Upper lobe of left lung (tissue), 6 donors: ENCODE measurements at regions not wholly inside any gene's neighbourhood (a gene's known extent, or its start where the extent isn't known, plus 50 kb on each side); places are given as distances from the start of the nearest gene placed in this dataset.

Experiments used
- ATAC-seq, 2 donors: fragments of 200-7000 bp; cut with Tn5 transposase; one replicate each; pipeline ENCODE4 v1.9.1; 2022; ENCODE audit warnings: mild to moderate bottlenecking in 2 of 2, moderate library complexity in 2 of 2; ENCODE audit not compliant: low FRiP score in 2 of 2
- DNase-seq, 2 donors: peaks; one replicate each; pipeline ENCODE4 v3.0.0-alpha.2; 2019 to 2020
- H3K27ac ChIP-seq, 4 donors: fragments of 200-600 bp; sonication (generic); one replicate each; pipeline ENCODE4 v1.5.1; 2016 to 2019
- H3K27me3 ChIP-seq, 4 donors: fragments of 200-600 bp; sonication (generic); one replicate each; pipeline ENCODE4 v1.5.1; 2017 to 2019
- H3K36me3 ChIP-seq, 4 donors: fragments of 200-600 bp; sonication (generic); one replicate each; pipeline ENCODE4 v1.5.1; 2016 to 2019
- H3K4me1 ChIP-seq, 4 donors: fragments of 200-600 bp; sonication (generic); one replicate each; pipeline ENCODE4 v1.5.1; 2018 to 2019
- H3K4me3 ChIP-seq, 4 donors: fragments of 200-600 bp; sonication (generic); one replicate each; pipeline ENCODE4 v1.5.1; 2017 to 2019; ENCODE audit warnings: mild to moderate bottlenecking in 2 of 4, moderate library complexity in 1 of 4
- H3K9me3 ChIP-seq, 4 donors: fragments of 200-600 bp; sonication (generic); one replicate each; pipeline ENCODE4 v1.5.1; 2018 to 2019
- EP300 ChIP-seq, 4 donors: sonication (generic); formaldehyde crosslinking; IDR thresholded peaks; one replicate each; pipeline ENCODE4 v1.5.1; 2017; ENCODE audit warnings: antibody characterized with exemption in 4 of 4, control low read depth in 2 of 4
- POLR2A ChIP-seq, 4 donors: fragments of 450-650 bp; IDR thresholded peaks; one replicate each; pipeline ENCODE4 v1.5.1; 2016 to 2017; ENCODE audit warnings: antibody characterized with exemption in 4 of 4, mild to moderate bottlenecking in 2 of 4
- POLR2AphosphoS5 ChIP-seq, 2 donors: sonication (generic); formaldehyde crosslinking; IDR thresholded peaks; one replicate each; pipeline ENCODE4 v1.5.1; 2017; ENCODE audit warnings: antibody characterized with exemption in 2 of 2
- WGBS, 2 donors: methylation state at CpG; one replicate each; pipeline ENCODE4 v1.1.5; 2017 to 2018; 5-methylcytosine and 5-hydroxymethylcytosine counted together
- TF ChIP-seq, protein P1 (sequence below), 6 experiments: fragments of 450-650 bp in 4 of 6; fragments of 200-600 bp in 2 of 6; sonication (generic) in 2 of 6; IDR thresholded peaks; one replicate each; pipeline ENCODE4 v1.5.1; 2016 to 2019; ENCODE audit warnings: antibody characterized with exemption in 6 of 6
- donor health status: DM: no; HTN: no; CAD: no; lungs with moderate emphysema.
- donor health status: DM: no; HTN: yes; CAD: no; lungs with severe emphysema.

GRCh38 chrX:20947411-20947912 lies 426.8 kb upstream of the CNKSR2 start:
- 10 to 14% methylated on average over 7 of the region's 7 CpGs for WGBS, 2 donors
- ATAC-seq (no peak), DNase-seq (no peak)
- H3K27ac ChIP-seq, result no peak overlapping the region
- H3K36me3 ChIP-seq, result no peaks in the 10 kb centered on the region
- H3K4me3 ChIP-seq, result no peak overlapping the region
- H3K27me3 ChIP-seq, result no peaks in the 10 kb centered on the region
- TF ChIP-seq POLR2AphosphoS5 (IDR thresholded peaks at IDR 0.05) (no peak), EP300 (IDR thresholded peaks at IDR 0.05) (no peak), POLR2A (IDR thresholded peaks at IDR 0.05) (no peak)
- TF ChIP-seq, protein P1, sequence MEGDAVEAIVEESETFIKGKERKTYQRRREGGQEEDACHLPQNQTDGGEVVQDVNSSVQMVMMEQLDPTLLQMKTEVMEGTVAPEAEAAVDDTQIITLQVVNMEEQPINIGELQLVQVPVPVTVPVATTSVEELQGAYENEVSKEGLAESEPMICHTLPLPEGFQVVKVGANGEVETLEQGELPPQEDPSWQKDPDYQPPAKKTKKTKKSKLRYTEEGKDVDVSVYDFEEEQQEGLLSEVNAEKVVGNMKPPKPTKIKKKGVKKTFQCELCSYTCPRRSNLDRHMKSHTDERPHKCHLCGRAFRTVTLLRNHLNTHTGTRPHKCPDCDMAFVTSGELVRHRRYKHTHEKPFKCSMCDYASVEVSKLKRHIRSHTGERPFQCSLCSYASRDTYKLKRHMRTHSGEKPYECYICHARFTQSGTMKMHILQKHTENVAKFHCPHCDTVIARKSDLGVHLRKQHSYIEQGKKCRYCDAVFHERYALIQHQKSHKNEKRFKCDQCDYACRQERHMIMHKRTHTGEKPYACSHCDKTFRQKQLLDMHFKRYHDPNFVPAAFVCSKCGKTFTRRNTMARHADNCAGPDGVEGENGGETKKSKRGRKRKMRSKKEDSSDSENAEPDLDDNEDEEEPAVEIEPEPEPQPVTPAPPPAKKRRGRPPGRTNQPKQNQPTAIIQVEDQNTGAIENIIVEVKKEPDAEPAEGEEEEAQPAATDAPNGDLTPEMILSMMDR (IDR thresholded peaks at IDR 0.05), result no peak
- H3K4me1 ChIP-seq, result no peaks in the 10 kb centered on the region
- H3K9me3 ChIP-seq, result no peaks in the 10 kb centered on the region

GRCh38 chrX:20913760-20914159 lies 460.5 kb upstream of the CNKSR2 start:
- H3K9me3 ChIP-seq, result no peaks in the 10 kb centered on the region
- H3K36me3 ChIP-seq, result no peaks in the 10 kb centered on the region
- no peak for DNase-seq
- H3K27ac ChIP-seq, result no peak overlapping the region
- no peaks in the 10 kb centered on the region for H3K27me3 ChIP-seq
- TF ChIP-seq POLR2A (IDR thresholded peaks at IDR 0.05) (no peak), POLR2AphosphoS5 (IDR thresholded peaks at IDR 0.05) (no peak), EP300 (IDR thresholded peaks at IDR 0.05) (no peak)
- TF ChIP-seq, protein P1 (IDR thresholded peaks at IDR 0.05), result no peak
- H3K4me3 ChIP-seq, result no peak overlapping the region
- 27 to 36% methylated on average over 3 of the region's 3 CpGs for WGBS, 2 donors
- no peak for ATAC-seq
- no peaks in the 10 kb centered on the region for H3K4me1 ChIP-seq

- no peak for ATAC-seq
- Histone ChIP-seq H3K9me3 (no peaks in the 10 kb centered on the region), H3K27ac (no peak overlapping the region), H3K4me1 (no peaks in the 10 kb centered on the region), H3K36me3 (no peaks in the 10 kb centered on the region), H3K27me3 (no peaks in the 10 kb centered on the region), H3K4me3 (no peak overlapping the region)
- no peak for DNase-seq
- TF ChIP-seq EP300 (IDR thresholded peaks at IDR 0.05) (no peak), POLR2AphosphoS5 (IDR thresholded peaks at IDR 0.05) (no peak), POLR2A (IDR thresholded peaks at IDR 0.05) (no peak)
- TF ChIP-seq, protein P1 (IDR thresholded peaks at IDR 0.05), result no peak
Observed at GRCh38 chrX:20906571-20906970, 467.6 kb upstream of the CNKSR2 start.

- TF ChIP-seq EP300 (IDR thresholded peaks at IDR 0.05) (no peak), POLR2A (IDR thresholded peaks at IDR 0.05) (no peak), POLR2AphosphoS5 (IDR thresholded peaks at IDR 0.05) (no peak)
- TF ChIP-seq, protein P1 (IDR thresholded peaks at IDR 0.05), result no peak
- no peak overlapping the region for H3K4me3 ChIP-seq
- H3K27me3 ChIP-seq, result no peaks in the 10 kb centered on the region
- no peaks in the 10 kb centered on the region for H3K36me3 ChIP-seq
- 69% methylated on average over 3 of the region's 3 CpGs; no CpG with 5 or more reads in 1 of the 2 donors for WGBS, 2 donors
- no peaks in the 10 kb centered on the region for H3K4me1 ChIP-seq
- DNase-seq, result no peak
- peaks cover 0 to 7% (median 0%) of the 10 kb centered on the region in 4 donors for H3K9me3 ChIP-seq
- peak in 1 of 2 donors; percentile 51 for ATAC-seq
- H3K27ac ChIP-seq, result no peak overlapping the region
Observed at GRCh38 chrX:20884565-20884964, 489.7 kb upstream of the CNKSR2 start.

- no peak for DNase-seq
- H3K4me1 ChIP-seq, result no peaks in the 10 kb centered on the region
- no peaks in the 10 kb centered on the region for H3K27me3 ChIP-seq
- H3K36me3 ChIP-seq, result no peaks in the 10 kb centered on the region
- ATAC-seq, result no peak
- H3K4me3 ChIP-seq, result no peak overlapping the region
- TF ChIP-seq EP300 (IDR thresholded peaks at IDR 0.05) (no peak), POLR2A (IDR thresholded peaks at IDR 0.05) (no peak), POLR2AphosphoS5 (IDR thresholded peaks at IDR 0.05) (no peak)
- TF ChIP-seq, protein P1 (IDR thresholded peaks at IDR 0.05), result no peak
- H3K27ac ChIP-seq, result no peak overlapping the region
- peaks cover 0 to 22% (median 0%) of the 10 kb centered on the region in 4 donors for H3K9me3 ChIP-seq
Observed at GRCh38 chrX:20863649-20864048, 510.6 kb upstream of the CNKSR2 start.
